WTC11 (cell line): ENCODE measurements at regions not wholly inside any gene's neighbourhood (a gene's known extent, or its start where the extent isn't known, plus 50 kb on each side); places are given as distances from the start of the nearest gene placed in this dataset.

Source experiments
- CTCF ChIP-seq: fragments of 200-600 bp; IDR thresholded peaks from 2 replicates; pipeline ENCODE4 v1.8.0; 2022; ENCODE audit warnings: antibody characterized with exemption
- ERG ChIP-seq: fragments of 250-450 bp; sonication (Bioruptor Pico); IDR thresholded peaks from 2 replicates; pipeline ENCODE4 v1.8.0; 2021; ENCODE audit warnings: mild to moderate bottlenecking
- JUN ChIP-seq: sonication (generic); formaldehyde crosslinking; IDR thresholded peaks from 2 replicates; pipeline ENCODE4 v1.8.0; 2023; ENCODE audit warnings: mild to moderate bottlenecking, missing genetic modification reagents
- NR1H2 ChIP-seq: sonication (generic); formaldehyde crosslinking; IDR thresholded peaks from 2 replicates; pipeline ENCODE4 v1.9.0; 2021; ENCODE audit warnings: mild to moderate bottlenecking, moderate library complexity, missing genetic modification reagents
- NR3C1 ChIP-seq: sonication (generic); formaldehyde crosslinking; conservative IDR thresholded peaks from 2 replicates; pipeline ENCODE4 v1.8.1; 2023; ENCODE audit warnings: low read depth, mild to moderate bottlenecking, missing genetic modification reagents
- RELA ChIP-seq: sonication (generic); formaldehyde crosslinking; IDR thresholded peaks from 2 replicates; pipeline ENCODE4 v1.8.1; 2022; ENCODE audit warnings: missing genetic modification reagents, mild to moderate bottlenecking, borderline replicate concordance
- SMAD4 ChIP-seq: sonication (generic); formaldehyde crosslinking; IDR thresholded peaks from 2 replicates; pipeline ENCODE4 v1.8.0; 2022; ENCODE audit warnings: mild to moderate bottlenecking, missing genetic modification reagents
- TEAD4 ChIP-seq: sonication (generic); formaldehyde crosslinking; IDR thresholded peaks from 2 replicates; pipeline ENCODE4 v1.8.0; 2022; ENCODE audit warnings: mild to moderate bottlenecking, missing genetic modification reagents
- ZNF281 ChIP-seq: sonication (generic); formaldehyde crosslinking; IDR thresholded peaks from 2 replicates; pipeline ENCODE4 v1.8.0; 2023; ENCODE audit warnings: mild to moderate bottlenecking, missing genetic modification reagents
- ZNF317 ChIP-seq: sonication (generic); formaldehyde crosslinking; IDR thresholded peaks from 2 replicates; pipeline ENCODE4 v1.8.1; 2023; ENCODE audit warnings: low read depth, mild to moderate bottlenecking, moderate library complexity, missing genetic modification reagents, borderline replicate concordance
- ZSCAN18 ChIP-seq: fragments of 250-450 bp; sonication (Bioruptor Pico); IDR thresholded peaks from 2 replicates; pipeline ENCODE4 v2.1.2; 2022; ENCODE audit warnings: mild to moderate bottlenecking, moderate library complexity

- no peak for TF ChIP-seq CTCF
- no peak for TF ChIP-seq JUN (CRISPR knock-in tag)
- TF ChIP-seq ZNF281: no peak
- no peak for TF ChIP-seq RELA
- no peak for TF ChIP-seq NR1H2 (CRISPR knock-in tag)
- no peak for TF ChIP-seq ERG (CRISPR knock-in tag)
- TF ChIP-seq SMAD4 (CRISPR knock-in tag): no peak
- TF ChIP-seq TEAD4 (CRISPR knock-in tag): no peak
- no peak for TF ChIP-seq NR3C1 (CRISPR knock-in tag)
- no peak for TF ChIP-seq ZSCAN18
- TF ChIP-seq ZNF317 (CRISPR knock-in tag): no peak
Measured at GRCh38 chr4:156677656-156678055, 293.9 kb downstream of the PDGFC start.
